DMS 273 (cell line): ENCODE measurements at regions not wholly inside any gene's neighbourhood (a gene's known extent, or its start where the extent isn't known, plus 50 kb on each side); places are given as distances from the start of the nearest gene placed in this dataset.

Experiments used
- DNase-seq: peaks from one replicate; lab custom pipeline; 2025; ENCODE audit not compliant: unreplicated experiment; lab: John Stamatoyannopoulos, UW

GRCh38 chr6:104428184-104428583, 431.5 kb downstream of the HACE1 start:
- no peak for DNase-seq

- DNase-seq, result no peak
These were observed 436.0 kb downstream of the HACE1 start for GRCh38 chr6:104423691-104424090.

GRCh38 chr6:104421650-104422049, 438.1 kb downstream of the HACE1 start:
- DNase-seq, result no peak

GRCh38 chr6:104418839-104419238, 440.9 kb downstream of the HACE1 start:
- no peak for DNase-seq

- DNase-seq, result no peak
These were observed 441.6 kb downstream of the HACE1 start for GRCh38 chr6:104418125-104418524.

GRCh38 chr6:104414723-104415122, 445.0 kb downstream of the HACE1 start:
- DNase-seq, result no peak

- DNase-seq, result no peak
These were observed 446.0 kb downstream of the HACE1 start for GRCh38 chr6:104413767-104414166.

- DNase-seq, result no peak
These were observed 448.4 kb downstream of the HACE1 start for GRCh38 chr6:104411302-104411701.

- DNase-seq, result no peak
These were observed 449.8 kb downstream of the HACE1 start for GRCh38 chr6:104409913-104410312.

GRCh38 chr6:104407957-104408356, 451.8 kb downstream of the HACE1 start:
- DNase-seq, result no peak

GRCh38 chr6:104404377-104404776, 455.3 kb downstream of the HACE1 start:
- DNase-seq, result no peak

GRCh38 chr6:104402572-104402971, 457.1 kb downstream of the HACE1 start:
- no peak for DNase-seq

- no peak for DNase-seq
These were observed 457.8 kb downstream of the HACE1 start for GRCh38 chr6:104401926-104402325.

- no peak for DNase-seq
These were observed 458.9 kb downstream of the HACE1 start for GRCh38 chr6:104400844-104401243.

GRCh38 chr6:104396077-104396476, 463.6 kb downstream of the HACE1 start:
- DNase-seq, result no peak

- no peak for DNase-seq
These were observed 477.8 kb downstream of the HACE1 start for GRCh38 chr6:104381907-104382306.

- DNase-seq, result no peak
These were observed 494.1 kb downstream of the HACE1 start for GRCh38 chr6:104365451-104366234.

- no peak for DNase-seq
These were observed 501.8 kb downstream of the HACE1 start for GRCh38 chr6:104357928-104358327.

- no peak for DNase-seq
These were observed 503.5 kb downstream of the HACE1 start for GRCh38 chr6:104356197-104356596.

- no peak for DNase-seq
These were observed 510.5 kb downstream of the HACE1 start for GRCh38 chr6:104349191-104349590.

- DNase-seq, result no peak
These were observed 515.5 kb downstream of the HACE1 start for GRCh38 chr6:104344223-104344622.

- peak; percentile 31 for DNase-seq
These were observed 527.4 kb downstream of the HACE1 start for GRCh38 chr6:104332364-104332763.
